IPS-18a (cell line): ENCODE measurements at regions not wholly inside any gene's neighbourhood (a gene's known extent, or its start where the extent isn't known, plus 50 kb on each side); places are given as distances from the start of the nearest gene placed in this dataset.

Experiments
- H3K27ac ChIP-seq: one replicate; pipeline ENCODE4 v1.5.1; 2013; ENCODE audit warnings: low read length
- H3K27me3 ChIP-seq: one replicate; pipeline ENCODE4 v1.6.1; 2013; ENCODE audit warnings: mild to moderate bottlenecking, low read length; ENCODE audit not compliant: control insufficient read depth, insufficient read depth
- H3K36me3 ChIP-seq: one replicate; pipeline ENCODE4 v1.6.1; 2013; ENCODE audit warnings: low read depth, low read length; ENCODE audit not compliant: control insufficient read depth
- H3K4me1 ChIP-seq: one replicate; pipeline ENCODE4 v1.6.1; 2013; ENCODE audit warnings: low read depth, low read length; ENCODE audit not compliant: control insufficient read depth
- H3K4me3 ChIP-seq: one replicate; pipeline ENCODE4 v1.5.1; 2013; ENCODE audit warnings: low read length
- H3K9ac ChIP-seq: one replicate; pipeline ENCODE4 v1.6.1; 2013; ENCODE audit warnings: mild to moderate bottlenecking, low read length, moderate library complexity
- H3K9me3 ChIP-seq: one replicate; pipeline ENCODE4 v1.6.1; 2013; ENCODE audit warnings: low read depth, low read length; ENCODE audit not compliant: control insufficient read depth

DNA sequence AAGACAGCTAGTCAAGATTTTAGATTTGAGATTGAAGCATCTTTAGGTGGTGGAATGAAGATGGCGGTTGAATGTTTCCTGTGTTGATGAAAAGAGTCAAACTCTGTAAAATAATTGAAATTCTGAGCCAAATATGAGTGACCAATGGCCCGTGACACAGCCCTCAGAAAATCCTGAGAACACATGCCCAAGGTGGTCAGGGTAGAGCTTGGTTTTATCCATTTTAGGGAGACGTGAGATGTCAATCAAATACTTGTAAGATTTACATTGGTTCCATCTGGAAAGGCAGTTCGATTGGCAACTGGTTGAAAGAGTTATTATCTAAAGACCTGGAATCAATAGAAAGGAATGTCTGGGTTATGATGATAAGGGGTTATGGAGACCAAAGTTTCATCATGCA lies 198.0 kb upstream of the AGAP1 start:
- no peak overlapping the region for H3K4me3 ChIP-seq
- peaks cover 3% of the 10 kb centered on the region for H3K4me1 ChIP-seq
- no peaks in the 10 kb centered on the region for H3K27me3 ChIP-seq
- H3K27ac ChIP-seq, result no peak overlapping the region
- no peaks in the 10 kb centered on the region for H3K9me3 ChIP-seq
- no peaks in the 10 kb centered on the region for H3K36me3 ChIP-seq
- H3K9ac ChIP-seq, result no peak overlapping the region

DNA sequence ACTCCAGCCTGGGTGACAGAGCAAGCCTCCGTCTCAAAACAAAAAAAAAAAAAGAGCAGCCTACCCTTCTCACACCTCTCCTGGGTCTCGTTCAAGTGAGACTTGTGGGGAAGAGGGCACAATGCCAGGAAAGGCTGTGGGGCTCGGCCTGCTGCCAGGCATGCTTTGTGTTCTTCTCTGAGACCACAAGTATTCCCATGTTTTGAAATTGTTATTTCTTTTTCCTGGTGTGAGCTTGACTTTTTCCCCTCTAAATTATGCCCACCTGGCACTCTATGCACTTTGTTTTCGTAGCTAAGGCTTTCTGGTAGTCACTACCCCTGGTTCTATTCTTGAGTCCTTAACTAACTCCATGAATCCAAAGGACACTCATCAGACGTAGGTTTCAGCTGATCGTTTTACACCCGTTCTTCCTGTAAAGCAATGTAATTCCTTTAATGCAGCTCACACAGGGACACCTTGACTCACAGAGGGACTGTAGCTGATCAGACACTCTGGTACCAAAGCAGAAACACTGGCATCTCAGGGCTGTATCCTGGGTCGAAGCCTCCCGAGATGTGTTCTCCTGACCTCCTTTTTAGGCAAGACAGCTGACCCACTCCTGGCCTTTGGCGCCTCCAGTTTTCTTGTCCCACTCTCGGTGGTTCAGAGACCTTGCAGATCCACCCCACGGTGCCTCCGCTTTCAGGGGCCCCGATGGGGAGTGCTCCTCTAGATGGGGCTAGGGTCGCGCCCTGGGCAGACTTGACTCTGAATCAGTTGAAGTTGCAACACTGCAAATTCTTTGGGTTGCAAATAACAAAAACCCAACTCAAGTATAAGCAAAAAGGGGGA lies 193.3 kb upstream of the AGAP1 start:
- no peak overlapping the region for H3K9ac ChIP-seq
- no peak overlapping the region for H3K27ac ChIP-seq
- H3K36me3 ChIP-seq, result no peaks in the 10 kb centered on the region
- peaks cover 3% of the 10 kb centered on the region for H3K4me1 ChIP-seq
- H3K4me3 ChIP-seq, result no peak overlapping the region
- H3K9me3 ChIP-seq, result no peaks in the 10 kb centered on the region
- no peaks in the 10 kb centered on the region for H3K27me3 ChIP-seq

DNA sequence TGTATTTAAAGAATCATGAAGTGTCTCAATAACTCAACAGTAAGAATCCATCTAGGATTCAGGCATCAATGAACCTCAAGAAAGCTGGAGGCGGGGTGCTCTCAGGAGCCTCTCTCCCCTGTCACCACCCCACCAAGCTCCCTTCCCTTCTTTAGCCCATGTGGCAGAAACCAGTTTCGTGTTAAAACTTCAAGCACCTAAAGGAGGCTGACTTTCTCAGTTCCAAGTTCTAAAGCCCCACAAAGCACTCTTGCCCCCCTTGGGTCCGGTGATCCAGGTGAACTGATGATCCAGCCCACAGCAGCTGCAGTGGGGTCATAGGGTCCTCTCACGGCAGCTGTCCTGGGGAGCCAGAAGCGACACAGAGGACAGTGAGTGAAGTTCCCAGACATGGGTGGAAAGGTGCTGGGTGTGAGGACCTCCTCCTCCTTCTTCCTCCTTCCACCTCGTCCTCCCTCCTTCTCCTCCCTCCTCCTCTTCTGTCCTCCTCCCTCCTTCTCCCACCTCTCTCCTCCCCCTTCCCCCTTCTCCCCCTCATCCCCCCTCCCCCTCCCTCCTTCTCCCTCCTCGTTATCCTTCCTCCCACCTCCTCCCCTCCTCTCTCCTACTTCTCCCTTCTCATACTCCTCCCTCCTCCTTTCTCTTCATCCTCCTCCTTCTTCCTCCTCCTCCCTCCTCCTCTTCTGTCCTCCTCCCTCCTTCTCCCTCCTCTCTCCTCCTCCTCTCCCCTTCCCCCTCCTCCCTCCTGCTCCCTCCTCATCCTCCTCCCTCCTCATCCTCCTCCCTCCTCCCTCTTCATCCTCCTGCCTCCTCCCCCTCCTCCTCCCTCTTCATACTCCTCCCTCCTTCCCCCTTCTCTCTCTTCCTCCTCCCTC lies 192.4 kb upstream of the AGAP1 start:
- Histone ChIP-seq H3K4me1 (peaks cover 3% of the 10 kb centered on the region), H3K27ac (no peak overlapping the region), H3K4me3 (no peak overlapping the region), H3K9me3 (no peaks in the 10 kb centered on the region), H3K27me3 (no peaks in the 10 kb centered on the region), H3K9ac (no peak overlapping the region), H3K36me3 (no peaks in the 10 kb centered on the region)

DNA sequence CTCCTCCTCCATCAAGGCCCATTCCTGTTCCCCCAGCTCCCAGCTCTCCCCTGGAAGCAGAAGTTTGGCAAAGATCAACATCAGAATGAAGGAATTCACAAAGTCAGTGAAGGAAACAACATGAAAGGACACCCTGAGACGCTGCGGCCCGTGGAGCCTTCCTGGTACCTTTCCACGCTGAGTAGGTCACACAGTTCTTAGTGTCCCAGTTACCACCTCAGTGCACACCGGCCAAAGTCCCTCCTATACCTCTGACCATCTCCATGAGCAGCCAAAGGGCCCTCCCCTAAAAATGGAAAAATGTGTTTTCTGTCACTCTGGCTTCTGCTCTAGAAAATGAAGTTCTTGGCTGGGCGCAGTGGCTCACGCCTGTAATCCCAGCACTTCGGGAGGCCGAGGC lies 191.6 kb upstream of the AGAP1 start:
- H3K4me1 ChIP-seq, result peaks cover 3% of the 10 kb centered on the region
- no peak overlapping the region for H3K27ac ChIP-seq
- no peak overlapping the region for H3K4me3 ChIP-seq
- H3K36me3 ChIP-seq, result no peaks in the 10 kb centered on the region
- H3K9ac ChIP-seq, result no peak overlapping the region
- H3K27me3 ChIP-seq, result no peaks in the 10 kb centered on the region
- no peaks in the 10 kb centered on the region for H3K9me3 ChIP-seq

DNA sequence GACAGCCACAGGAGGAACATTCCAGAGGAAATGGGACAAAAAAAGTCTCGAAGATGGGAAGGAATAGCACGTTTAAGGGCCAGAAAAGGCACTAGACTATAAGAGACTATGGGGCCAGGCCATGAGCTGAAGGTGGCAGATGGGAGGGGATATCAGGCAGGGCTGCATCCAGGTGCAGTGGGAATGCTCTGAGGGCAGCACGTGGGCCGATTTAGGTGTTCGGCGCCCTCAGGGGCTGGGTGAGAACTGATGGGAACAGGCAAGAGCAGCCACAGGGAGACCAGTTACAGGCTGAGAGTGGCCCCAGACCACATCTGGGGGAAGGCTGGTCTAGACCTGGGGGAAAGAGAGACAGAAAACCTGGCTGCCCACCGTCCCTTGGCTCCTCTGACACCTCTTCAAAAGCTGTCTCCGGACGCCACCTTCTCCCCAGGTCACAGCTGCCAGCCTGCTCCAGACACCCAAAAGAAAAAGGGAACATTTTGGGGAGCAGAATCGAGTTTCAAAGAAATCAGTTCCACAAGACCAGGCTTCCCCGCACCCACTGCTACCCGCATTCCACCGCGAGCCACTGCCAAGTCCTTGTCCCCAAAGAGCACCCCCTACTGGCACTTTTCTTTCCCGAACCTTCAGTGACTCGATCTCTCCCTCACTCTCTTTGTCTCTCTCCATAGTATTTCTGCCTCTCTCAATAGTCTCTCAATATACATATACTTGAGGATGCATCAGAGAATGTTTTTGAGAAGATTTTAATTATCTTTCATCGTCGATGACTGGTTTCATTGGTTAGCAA lies 190.1 kb upstream of the AGAP1 start:
- H3K9ac ChIP-seq, result no peak overlapping the region
- no peaks in the 10 kb centered on the region for H3K27me3 ChIP-seq
- H3K27ac ChIP-seq, result no peak overlapping the region
- no peaks in the 10 kb centered on the region for H3K36me3 ChIP-seq
- H3K9me3 ChIP-seq, result no peaks in the 10 kb centered on the region
- H3K4me3 ChIP-seq, result no peak overlapping the region
- no peaks in the 10 kb centered on the region for H3K4me1 ChIP-seq

DNA sequence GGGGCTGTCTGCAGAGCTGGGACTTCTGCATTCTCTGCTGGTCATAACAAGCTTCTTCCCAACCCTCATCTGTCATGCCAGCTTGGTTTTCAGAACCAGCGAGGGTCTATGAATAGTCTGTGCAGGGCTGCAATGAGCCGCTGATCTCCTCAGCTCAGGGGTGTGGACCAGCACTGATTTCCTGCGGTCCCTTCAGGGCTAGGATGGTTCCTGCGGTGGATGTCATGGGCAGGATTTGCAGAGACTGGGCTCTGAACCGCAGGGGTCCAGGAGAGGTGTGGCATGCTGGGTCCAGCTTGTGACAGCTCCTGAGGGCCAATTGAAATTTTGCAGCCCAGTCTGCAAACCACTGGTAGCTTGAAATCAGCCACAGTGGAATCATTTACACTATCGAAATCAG lies 188.2 kb upstream of the AGAP1 start:
- no peaks in the 10 kb centered on the region for H3K9me3 ChIP-seq
- no peak overlapping the region for H3K27ac ChIP-seq
- H3K4me1 ChIP-seq, result no peaks in the 10 kb centered on the region
- H3K27me3 ChIP-seq, result no peaks in the 10 kb centered on the region
- H3K36me3 ChIP-seq, result no peaks in the 10 kb centered on the region
- no peak overlapping the region for H3K4me3 ChIP-seq
- no peak overlapping the region for H3K9ac ChIP-seq

DNA sequence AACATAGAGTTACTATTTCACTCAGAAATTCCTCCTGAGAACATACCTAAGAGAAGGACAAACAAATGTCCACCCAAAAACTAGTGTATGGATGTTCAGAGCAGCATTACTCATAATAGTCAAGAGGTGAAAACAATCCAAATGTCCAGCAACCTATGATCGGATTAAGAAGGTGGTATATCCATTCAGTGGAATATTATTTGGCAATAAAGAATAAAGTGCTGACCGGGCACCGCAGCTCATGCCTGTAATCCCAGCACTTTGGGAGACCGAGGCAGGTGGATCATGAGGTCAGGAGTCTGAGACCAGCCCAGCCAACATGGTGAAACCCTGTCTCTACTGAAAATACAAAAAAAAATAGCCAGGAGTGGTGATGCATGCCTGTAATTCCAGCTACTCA lies 182.8 kb upstream of the AGAP1 start:
- no peaks in the 10 kb centered on the region for H3K9me3 ChIP-seq
- H3K27me3 ChIP-seq, result no peaks in the 10 kb centered on the region
- no peak overlapping the region for H3K9ac ChIP-seq
- H3K4me3 ChIP-seq, result no peak overlapping the region
- H3K4me1 ChIP-seq, result no peaks in the 10 kb centered on the region
- H3K36me3 ChIP-seq, result no peaks in the 10 kb centered on the region
- no peak overlapping the region for H3K27ac ChIP-seq

DNA sequence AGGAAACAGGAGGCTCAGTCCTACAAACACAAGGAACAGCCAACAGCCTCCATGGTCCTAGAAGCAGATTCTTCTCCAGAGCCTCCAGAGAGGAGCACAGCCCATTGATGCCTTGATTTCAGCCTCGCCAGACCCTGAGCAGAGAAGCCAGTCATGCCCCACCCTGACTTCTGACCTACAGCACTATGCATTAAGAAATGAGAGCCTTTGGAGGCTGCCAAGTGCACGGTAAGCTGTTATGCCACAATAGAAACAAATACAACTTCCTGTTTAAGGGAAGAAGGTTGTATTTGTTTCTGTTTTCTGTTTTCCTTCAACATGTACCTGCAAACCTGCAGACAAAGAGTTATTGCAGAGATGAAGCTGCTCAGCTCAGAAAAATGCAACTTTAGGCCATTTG lies 181.3 kb upstream of the AGAP1 start:
- no peaks in the 10 kb centered on the region for H3K27me3 ChIP-seq
- H3K4me3 ChIP-seq, result no peak overlapping the region
- no peaks in the 10 kb centered on the region for H3K36me3 ChIP-seq
- no peaks in the 10 kb centered on the region for H3K9me3 ChIP-seq
- no peak overlapping the region for H3K9ac ChIP-seq
- no peak overlapping the region for H3K27ac ChIP-seq
- no peaks in the 10 kb centered on the region for H3K4me1 ChIP-seq

DNA sequence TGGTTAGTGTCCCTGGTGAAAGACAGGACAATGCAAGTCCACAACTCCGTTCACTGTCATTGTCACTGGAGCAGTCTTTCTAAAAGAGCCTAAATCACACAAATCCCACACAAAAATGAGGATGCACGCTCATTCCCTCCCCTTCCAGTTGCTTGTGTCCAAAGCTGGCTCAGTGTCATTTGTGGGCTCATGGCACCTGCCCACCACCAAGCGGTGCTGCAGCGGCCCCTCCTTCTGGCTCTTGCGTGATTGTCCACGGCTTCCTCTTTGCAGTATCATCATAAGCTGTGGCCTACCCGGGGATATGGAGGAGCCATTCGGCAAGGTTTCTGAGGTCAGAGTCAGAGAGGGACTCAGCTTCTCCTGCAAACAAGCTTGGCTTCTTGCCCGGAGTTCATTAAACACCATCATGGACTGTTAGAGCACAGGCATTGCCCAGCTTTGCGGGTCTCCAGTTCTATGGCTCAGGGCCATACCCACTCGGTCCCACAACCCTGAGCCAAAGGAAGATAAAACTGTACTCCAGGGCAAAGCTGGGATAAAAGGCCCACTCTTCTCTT lies 179.4 kb upstream of the AGAP1 start:
- H3K4me3 ChIP-seq, result no peak overlapping the region
- H3K27ac ChIP-seq, result no peak overlapping the region
- H3K27me3 ChIP-seq, result no peaks in the 10 kb centered on the region

DNA sequence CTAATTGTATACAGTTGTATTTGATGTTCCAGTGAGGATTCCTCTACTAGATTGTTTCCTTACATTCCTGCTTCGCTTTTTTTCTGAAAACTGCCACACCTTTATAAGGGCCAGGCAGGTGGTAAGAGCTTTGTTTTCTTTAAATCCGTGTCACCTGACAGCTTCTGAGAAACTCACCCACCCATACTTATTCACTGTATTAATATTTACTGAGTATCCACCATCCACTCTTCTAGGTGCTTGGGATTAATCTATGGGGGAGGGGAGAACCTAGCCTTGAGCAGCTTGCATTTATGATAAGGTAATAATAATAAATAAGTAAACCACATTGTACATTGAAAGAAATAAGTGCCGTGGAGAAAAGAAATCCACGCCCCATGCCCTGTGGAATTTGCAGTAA lies 174.7 kb upstream of the AGAP1 start:
- H3K4me1 ChIP-seq, result no peaks in the 10 kb centered on the region
- no peak overlapping the region for H3K27ac ChIP-seq
- no peaks in the 10 kb centered on the region for H3K27me3 ChIP-seq
- H3K9me3 ChIP-seq, result no peaks in the 10 kb centered on the region
- no peaks in the 10 kb centered on the region for H3K36me3 ChIP-seq
- H3K4me3 ChIP-seq, result no peak overlapping the region
- no peak overlapping the region for H3K9ac ChIP-seq

More for the DNA sequence above, 179.4 kb upstream of the AGAP1 start:
- no peaks in the 10 kb centered on the region for H3K36me3 ChIP-seq
- no peaks in the 10 kb centered on the region for H3K4me1 ChIP-seq
- H3K9me3 ChIP-seq, result no peaks in the 10 kb centered on the region
- H3K9ac ChIP-seq, result no peak overlapping the region

DNA sequence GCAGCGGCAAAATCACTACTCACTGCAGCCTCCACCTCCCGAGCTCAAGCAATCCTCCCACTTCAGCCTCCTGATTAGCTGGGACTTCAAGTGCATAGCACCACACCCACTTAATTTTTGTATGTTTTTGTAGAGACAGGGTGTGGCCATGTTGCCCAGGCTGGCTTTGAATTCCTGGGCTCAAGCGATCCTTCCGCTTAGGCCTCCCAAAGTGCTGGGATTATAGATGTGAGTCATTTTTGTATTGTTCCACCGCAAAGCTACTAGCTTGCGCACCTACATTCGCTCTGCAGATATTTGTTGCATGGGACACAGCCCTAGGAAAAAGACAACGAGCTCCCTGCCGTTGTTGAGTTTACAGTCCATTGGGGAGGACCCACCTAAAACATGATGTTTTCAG lies 173.5 kb upstream of the AGAP1 start:
- Histone ChIP-seq H3K27me3 (no peaks in the 10 kb centered on the region), H3K4me3 (no peak overlapping the region), H3K36me3 (no peaks in the 10 kb centered on the region), H3K4me1 (peaks cover 8% of the 10 kb centered on the region), H3K9ac (no peak overlapping the region), H3K27ac (no peak overlapping the region), H3K9me3 (no peaks in the 10 kb centered on the region)
